ENCODE measurements at regions not wholly inside any gene's neighbourhood (a gene's known extent, or its start where the extent isn't known, plus 50 kb on each side); places are given as distances from the start of the nearest gene placed in this dataset.

DNA sequence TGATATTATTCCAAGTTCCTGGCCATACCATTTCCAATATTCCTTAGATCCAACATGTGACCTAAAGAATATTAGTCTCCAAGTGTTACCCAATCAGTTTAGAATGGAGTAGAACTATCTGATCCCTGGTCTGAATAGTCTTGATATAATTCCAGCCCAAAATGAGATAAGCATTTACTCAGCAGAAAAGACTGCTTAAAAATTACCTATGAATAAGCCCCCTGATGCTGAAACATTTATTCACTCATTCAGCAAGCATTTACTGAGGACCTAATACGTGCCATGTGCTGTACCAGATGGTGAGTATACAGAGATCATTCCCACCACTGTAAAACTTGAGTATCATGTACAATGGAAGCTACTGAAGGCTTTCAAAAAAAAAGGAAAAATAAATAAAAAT, 157.0 kb downstream of the FAM114A2 start:
- Histone ChIP-seq H3K4me1 (ENCODE audit: control insufficient read depth, insufficient read depth, low read length, unreplicated experiment) (no peaks in the 10 kb centered on the region), H3K27me3 (ENCODE audit: insufficient read depth, low read length) (no peaks in the 10 kb centered on the region), H3K79me2 (ENCODE audit: control insufficient read depth, insufficient read depth, low read length, unreplicated experiment) (no peaks in the 10 kb centered on the region), H3K4me3 (ENCODE audit: low read depth, low read length) (no peak overlapping the region), H3K36me3 (ENCODE audit: insufficient read depth, low read length) (no peaks in the 10 kb centered on the region), H2AFZ (ENCODE audit: low read length, unreplicated experiment) (no peak overlapping the region), H3K27ac (ENCODE audit: low read depth, low read length) (no peak overlapping the region)

DNA sequence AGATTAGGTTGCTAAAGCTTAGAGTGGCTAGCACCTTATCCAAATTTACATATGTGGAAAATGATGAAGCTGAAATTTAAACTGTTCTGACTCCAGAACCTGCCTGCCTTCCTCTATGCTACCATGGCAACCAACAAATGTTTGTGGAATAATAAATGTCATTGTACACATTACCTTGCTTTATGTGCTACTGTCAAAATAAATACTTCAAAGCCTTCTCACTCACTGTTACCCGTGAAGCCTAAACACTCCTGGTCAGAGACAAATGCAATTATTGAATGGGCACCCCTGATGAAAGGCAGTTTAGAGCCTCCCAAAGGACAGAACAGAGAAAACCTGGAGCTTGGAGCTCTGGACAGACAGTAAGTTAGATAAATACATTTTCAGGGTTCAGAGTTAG, 158.6 kb downstream of the FAM114A2 start:
- no peak overlapping the region for H3K4me3 ChIP-seq (ENCODE audit: low read depth, low read length)
- no peak overlapping the region for H3K27ac ChIP-seq (ENCODE audit: low read depth, low read length)
- H2AFZ ChIP-seq (ENCODE audit: low read length, unreplicated experiment): no peak overlapping the region
- no peaks in the 10 kb centered on the region for H3K27me3 ChIP-seq (ENCODE audit: insufficient read depth, low read length)
- H3K79me2 ChIP-seq (ENCODE audit: control insufficient read depth, insufficient read depth, low read length, unreplicated experiment): no peaks in the 10 kb centered on the region
- no peaks in the 10 kb centered on the region for H3K4me1 ChIP-seq (ENCODE audit: control insufficient read depth, insufficient read depth, low read length, unreplicated experiment)
- H3K36me3 ChIP-seq (ENCODE audit: insufficient read depth, low read length): no peaks in the 10 kb centered on the region

DNA sequence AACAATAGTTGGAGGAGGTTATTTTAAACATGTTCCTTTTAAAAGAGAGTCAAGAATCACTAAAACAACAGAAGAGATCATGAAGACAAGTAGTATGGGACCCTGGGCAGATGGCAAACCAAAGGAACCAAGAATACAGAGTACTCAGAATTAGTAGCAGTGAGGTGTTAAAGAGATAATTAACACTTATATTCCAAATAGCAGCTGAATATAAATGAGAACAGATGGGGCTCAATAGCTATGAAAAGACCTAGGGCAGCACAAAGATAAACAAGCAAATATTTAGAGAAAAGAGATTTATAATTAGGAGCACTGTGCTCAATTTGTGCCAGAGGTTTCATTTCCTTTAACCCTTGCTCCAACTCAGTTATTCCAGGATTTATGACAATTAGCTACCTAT, 159.1 kb downstream of the FAM114A2 start:
- no peaks in the 10 kb centered on the region for H3K27me3 ChIP-seq (ENCODE audit: insufficient read depth, low read length)
- no peaks in the 10 kb centered on the region for H3K36me3 ChIP-seq (ENCODE audit: insufficient read depth, low read length)
- no peaks in the 10 kb centered on the region for H3K4me1 ChIP-seq (ENCODE audit: control insufficient read depth, insufficient read depth, low read length, unreplicated experiment)
- H3K79me2 ChIP-seq (ENCODE audit: control insufficient read depth, insufficient read depth, low read length, unreplicated experiment): no peaks in the 10 kb centered on the region
- H2AFZ ChIP-seq (ENCODE audit: low read length, unreplicated experiment): no peak overlapping the region
- H3K4me3 ChIP-seq (ENCODE audit: low read depth, low read length): no peak overlapping the region
- no peak overlapping the region for H3K27ac ChIP-seq (ENCODE audit: low read depth, low read length)

DNA sequence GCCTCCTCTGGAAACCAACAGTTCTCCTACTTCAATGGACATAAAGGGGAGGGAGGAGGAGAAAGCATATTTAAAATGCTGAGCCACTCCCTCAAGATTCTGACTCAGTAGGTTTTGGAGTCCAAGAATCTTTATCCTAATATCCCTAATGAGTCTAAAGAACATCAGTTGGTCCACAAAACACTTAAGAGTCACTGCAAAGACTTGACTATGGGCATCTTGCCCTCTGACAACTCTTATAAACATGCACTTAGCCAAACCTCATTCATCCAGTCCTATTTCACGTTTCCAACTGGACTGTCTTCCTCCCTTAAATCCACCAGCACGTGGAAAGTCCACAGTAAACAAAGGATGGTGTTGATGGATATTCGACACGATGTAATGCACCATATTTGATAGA, 172.5 kb downstream of the FAM114A2 start:
- no peaks in the 10 kb centered on the region for H3K79me2 ChIP-seq (ENCODE audit: control insufficient read depth, insufficient read depth, low read length, unreplicated experiment)
- no peak overlapping the region for H3K27ac ChIP-seq (ENCODE audit: low read depth, low read length)
- no peak overlapping the region for H2AFZ ChIP-seq (ENCODE audit: low read length, unreplicated experiment)
- H3K36me3 ChIP-seq (ENCODE audit: insufficient read depth, low read length): no peaks in the 10 kb centered on the region
- no peak overlapping the region for H3K4me3 ChIP-seq (ENCODE audit: low read depth, low read length)
- no peaks in the 10 kb centered on the region for H3K27me3 ChIP-seq (ENCODE audit: insufficient read depth, low read length)
- no peaks in the 10 kb centered on the region for H3K4me1 ChIP-seq (ENCODE audit: control insufficient read depth, insufficient read depth, low read length, unreplicated experiment)

DNA sequence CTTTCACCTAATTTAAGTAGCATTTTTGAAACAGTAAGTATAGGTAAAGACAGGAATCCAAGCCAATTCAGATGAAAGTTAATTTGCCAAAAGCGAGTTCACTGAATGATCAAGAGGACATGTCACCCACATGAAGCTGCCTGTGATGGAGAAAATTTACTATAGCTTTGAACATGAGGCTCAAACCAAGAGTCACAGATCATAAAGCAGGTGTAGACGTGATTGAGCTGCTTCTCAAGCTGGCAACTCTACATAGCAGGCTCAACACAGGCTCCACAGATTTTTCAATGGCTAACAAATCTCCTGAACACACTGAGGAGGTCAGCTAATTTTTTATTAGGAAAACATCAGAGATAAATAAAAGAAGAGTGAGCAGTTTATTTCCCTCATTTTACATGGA, 173.7 kb downstream of the FAM114A2 start:
- Histone ChIP-seq H3K4me3 (ENCODE audit: low read depth, low read length) (no peak overlapping the region), H3K79me2 (ENCODE audit: control insufficient read depth, insufficient read depth, low read length, unreplicated experiment) (no peaks in the 10 kb centered on the region), H3K36me3 (ENCODE audit: insufficient read depth, low read length) (no peaks in the 10 kb centered on the region), H3K27me3 (ENCODE audit: insufficient read depth, low read length) (no peaks in the 10 kb centered on the region), H3K27ac (ENCODE audit: low read depth, low read length) (no peak overlapping the region), H2AFZ (ENCODE audit: low read length, unreplicated experiment) (no peak overlapping the region), H3K4me1 (ENCODE audit: control insufficient read depth, insufficient read depth, low read length, unreplicated experiment) (no peaks in the 10 kb centered on the region)

DNA sequence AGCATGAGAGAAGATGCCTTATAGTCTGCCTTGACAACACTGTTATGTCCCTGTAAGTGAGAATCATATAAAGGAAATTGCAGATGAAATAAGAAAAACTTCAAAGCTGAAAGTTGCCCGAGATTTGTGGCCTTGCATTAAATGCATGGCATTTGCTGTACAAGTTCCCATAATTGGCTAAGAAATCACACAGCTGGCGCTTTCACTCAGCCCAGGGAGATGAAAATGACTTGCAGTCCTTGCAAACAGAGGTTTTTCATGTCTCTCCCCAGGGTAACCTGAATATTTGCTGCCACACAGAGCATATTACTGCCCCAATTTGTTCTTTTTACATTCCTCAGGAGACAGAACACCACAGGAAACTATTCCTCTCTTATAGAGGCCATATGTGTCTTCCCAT, 174.8 kb downstream of the FAM114A2 start:
- Histone ChIP-seq H3K27me3 (ENCODE audit: insufficient read depth, low read length) (no peaks in the 10 kb centered on the region), H3K4me1 (ENCODE audit: control insufficient read depth, insufficient read depth, low read length, unreplicated experiment) (no peaks in the 10 kb centered on the region), H3K27ac (ENCODE audit: low read depth, low read length) (no peak overlapping the region), H3K79me2 (ENCODE audit: control insufficient read depth, insufficient read depth, low read length, unreplicated experiment) (no peaks in the 10 kb centered on the region), H2AFZ (ENCODE audit: low read length, unreplicated experiment) (no peak overlapping the region), H3K36me3 (ENCODE audit: insufficient read depth, low read length) (no peaks in the 10 kb centered on the region), H3K4me3 (ENCODE audit: low read depth, low read length) (no peak overlapping the region)

Data from ACC112 (cell line).